ENCODE measurements at regions not wholly inside any gene's neighbourhood (a gene's known extent, or its start where the extent isn't known, plus 50 kb on each side); places are given as distances from the start of the nearest gene placed in this dataset.

GRCh38 chr5:157994906-157995519 is 136.1 kb upstream of the CLINT1 start:
- peak; percentile 88 for ATAC-seq

DNA sequence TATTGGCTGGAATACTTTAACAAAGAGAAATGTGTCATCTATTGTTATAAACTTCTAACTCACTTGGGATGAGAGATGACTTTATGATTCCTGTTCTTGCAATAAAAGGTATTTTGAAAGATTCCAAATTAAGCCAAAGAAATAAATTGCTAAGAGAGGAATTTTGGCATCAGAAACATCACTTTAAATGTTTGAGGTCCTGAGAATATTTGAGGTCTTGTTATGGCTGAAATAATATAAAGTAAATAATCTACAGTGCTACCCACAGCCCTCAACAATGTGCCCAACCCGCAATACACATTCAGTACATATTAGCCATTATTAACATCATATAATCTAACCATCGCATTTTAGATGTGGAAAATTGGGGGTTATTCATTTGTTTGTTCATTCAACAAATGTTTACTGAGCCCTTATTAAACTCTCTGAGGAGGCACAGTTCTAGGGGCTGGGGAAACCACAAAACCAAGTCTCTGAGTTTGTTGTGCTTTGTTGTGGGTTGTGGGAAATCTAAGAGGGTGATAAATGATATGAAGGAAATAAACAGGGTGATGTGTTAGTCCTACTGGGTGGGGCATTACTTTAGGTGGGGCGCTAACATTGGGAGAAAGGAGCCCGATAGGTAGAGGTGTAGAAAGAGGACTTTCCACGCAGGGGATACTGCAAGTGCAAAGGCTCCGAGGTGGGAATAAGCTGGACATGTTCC is 135.2 kb upstream of the CLINT1 start:
- Histone ChIP-seq H3K4me1 (peaks cover 5% of the 10 kb centered on the region), H3K9me3 (no peaks in the 10 kb centered on the region), H3K27me3 (no peaks in the 10 kb centered on the region), H3K27ac (no peak overlapping the region), H3K36me3 (replicated peaks in 1 of 2; ENCODE audit: insufficient read depth in 1 of 2, low read depth in 2 of 2) (no peaks in the 10 kb centered on the region), H3K4me3 (no peak overlapping the region)
- intact Hi-C loops (cut with DNase I), result no loop called here
- TF ChIP-seq, protein P1, sequence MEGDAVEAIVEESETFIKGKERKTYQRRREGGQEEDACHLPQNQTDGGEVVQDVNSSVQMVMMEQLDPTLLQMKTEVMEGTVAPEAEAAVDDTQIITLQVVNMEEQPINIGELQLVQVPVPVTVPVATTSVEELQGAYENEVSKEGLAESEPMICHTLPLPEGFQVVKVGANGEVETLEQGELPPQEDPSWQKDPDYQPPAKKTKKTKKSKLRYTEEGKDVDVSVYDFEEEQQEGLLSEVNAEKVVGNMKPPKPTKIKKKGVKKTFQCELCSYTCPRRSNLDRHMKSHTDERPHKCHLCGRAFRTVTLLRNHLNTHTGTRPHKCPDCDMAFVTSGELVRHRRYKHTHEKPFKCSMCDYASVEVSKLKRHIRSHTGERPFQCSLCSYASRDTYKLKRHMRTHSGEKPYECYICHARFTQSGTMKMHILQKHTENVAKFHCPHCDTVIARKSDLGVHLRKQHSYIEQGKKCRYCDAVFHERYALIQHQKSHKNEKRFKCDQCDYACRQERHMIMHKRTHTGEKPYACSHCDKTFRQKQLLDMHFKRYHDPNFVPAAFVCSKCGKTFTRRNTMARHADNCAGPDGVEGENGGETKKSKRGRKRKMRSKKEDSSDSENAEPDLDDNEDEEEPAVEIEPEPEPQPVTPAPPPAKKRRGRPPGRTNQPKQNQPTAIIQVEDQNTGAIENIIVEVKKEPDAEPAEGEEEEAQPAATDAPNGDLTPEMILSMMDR (IDR thresholded peaks at IDR 0.05), result no peak
- TF ChIP-seq POLR2A (IDR thresholded peaks at IDR 0.05), result no peak
- WGBS, 2 donors, result 60 to 66% methylated on average over 6 of the region's 6 CpGs
- DNase-seq, result no peak
- ATAC-seq, result no peak

More at GRCh38 chr5:157994906-157995519, 136.1 kb upstream of the CLINT1 start:
- WGBS, 2 donors, result 15 to 21% methylated on average over 6 to 8 of the region's 8 CpGs
- intact Hi-C loops (cut with DNase I), result no loop called here
- Histone ChIP-seq H3K36me3 (replicated peaks in 1 of 2; ENCODE audit: insufficient read depth in 1 of 2, low read depth in 2 of 2) (no peaks in the 10 kb centered on the region), H3K27me3 (no peaks in the 10 kb centered on the region), H3K9me3 (no peaks in the 10 kb centered on the region), H3K27ac (no peak overlapping the region), H3K4me3 (no peak overlapping the region), H3K4me1 (peaks cover 5% of the 10 kb centered on the region)
- TF ChIP-seq POLR2A (IDR thresholded peaks at IDR 0.05), result no peak
- TF ChIP-seq, protein P1 (IDR thresholded peaks at IDR 0.05), result peak; percentile 41 to 78 (median 65)
- peak; percentile 68 to 76 (median 70) for DNase-seq

GRCh38 chr5:157993201-157993600 is 134.3 kb upstream of the CLINT1 start:
- intact Hi-C loops (cut with DNase I), result no loop called here
- 93 to 94% methylated on average over 2 of the region's 2 CpGs for WGBS, 2 donors
- H3K36me3 ChIP-seq (replicated peaks in 1 of 2; ENCODE audit: insufficient read depth in 1 of 2, low read depth in 2 of 2), result no peaks in the 10 kb centered on the region
- no peak overlapping the region for H3K4me3 ChIP-seq
- no peak overlapping the region for H3K27ac ChIP-seq
- H3K4me1 ChIP-seq, result peaks cover 5% of the 10 kb centered on the region
- no peak for TF ChIP-seq POLR2A (IDR thresholded peaks at IDR 0.05)
- TF ChIP-seq, protein P1 (IDR thresholded peaks at IDR 0.05), result no peak
- H3K9me3 ChIP-seq, result no peaks in the 10 kb centered on the region
- DNase-seq (no peak), ATAC-seq (no peak)
- H3K27me3 ChIP-seq, result no peaks in the 10 kb centered on the region

- WGBS, 2 donors, result 51 to 92% methylated on average over 4 of the region's 4 CpGs
- H3K36me3 ChIP-seq (replicated peaks in 1 of 2; ENCODE audit: insufficient read depth in 1 of 2, low read depth in 2 of 2), result no peaks in the 10 kb centered on the region
- no peak overlapping the region for H3K4me3 ChIP-seq
- no peak overlapping the region for H3K27ac ChIP-seq
- DNase-seq, result no peak
- H3K9me3 ChIP-seq, result no peaks in the 10 kb centered on the region
- intact Hi-C loops (cut with DNase I), result no loop called here
- TF ChIP-seq, protein P1 (IDR thresholded peaks at IDR 0.05), result no peak
- no peak for TF ChIP-seq POLR2A (IDR thresholded peaks at IDR 0.05)
- ATAC-seq, result no peak
- H3K27me3 ChIP-seq, result no peaks in the 10 kb centered on the region
- H3K4me1 ChIP-seq, result peaks cover 5% of the 10 kb centered on the region
These were observed 131.7 kb upstream of the CLINT1 start for GRCh38 chr5:157990583-157991181.
